ENCODE measurements at regions not wholly inside any gene's neighbourhood (a gene's known extent, or its start where the extent isn't known, plus 50 kb on each side); places are given as distances from the start of the nearest gene placed in this dataset.

DNA sequence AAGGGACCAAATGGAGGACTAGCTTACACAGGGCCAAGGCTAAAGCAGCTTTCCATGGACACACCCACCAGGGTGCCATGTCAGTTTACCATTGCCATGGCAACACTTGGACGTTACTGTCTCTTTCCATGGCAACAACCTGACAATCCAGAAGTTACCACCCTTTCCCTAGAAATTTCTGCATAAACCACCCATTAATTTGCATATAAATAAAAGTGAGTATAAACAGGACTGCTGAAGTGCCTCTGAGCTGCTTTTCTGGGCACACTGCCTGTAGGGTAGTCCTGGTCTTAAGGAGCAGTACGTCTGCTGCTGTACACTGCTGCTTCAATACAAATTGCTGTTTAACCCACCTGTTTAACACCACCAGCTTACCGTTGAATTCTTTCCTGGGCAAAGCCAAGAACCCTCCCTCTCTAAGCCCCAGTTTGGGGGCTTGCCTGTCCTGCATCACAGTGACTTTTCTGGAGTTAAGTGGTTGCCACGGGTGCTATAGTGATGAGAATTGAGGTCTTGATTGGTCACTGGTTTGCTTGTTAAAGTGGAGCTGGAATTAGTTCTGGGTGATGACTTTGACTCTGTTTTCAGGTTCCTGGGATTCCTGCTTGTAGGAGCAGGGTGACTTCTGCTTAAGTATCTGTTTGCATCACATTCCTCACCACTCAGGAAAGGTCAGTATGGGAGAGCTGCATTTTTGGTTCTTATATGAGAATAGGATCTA lies 83.2 kb downstream of the CLDN17 start (continued):
- TF ChIP-seq, protein P1, sequence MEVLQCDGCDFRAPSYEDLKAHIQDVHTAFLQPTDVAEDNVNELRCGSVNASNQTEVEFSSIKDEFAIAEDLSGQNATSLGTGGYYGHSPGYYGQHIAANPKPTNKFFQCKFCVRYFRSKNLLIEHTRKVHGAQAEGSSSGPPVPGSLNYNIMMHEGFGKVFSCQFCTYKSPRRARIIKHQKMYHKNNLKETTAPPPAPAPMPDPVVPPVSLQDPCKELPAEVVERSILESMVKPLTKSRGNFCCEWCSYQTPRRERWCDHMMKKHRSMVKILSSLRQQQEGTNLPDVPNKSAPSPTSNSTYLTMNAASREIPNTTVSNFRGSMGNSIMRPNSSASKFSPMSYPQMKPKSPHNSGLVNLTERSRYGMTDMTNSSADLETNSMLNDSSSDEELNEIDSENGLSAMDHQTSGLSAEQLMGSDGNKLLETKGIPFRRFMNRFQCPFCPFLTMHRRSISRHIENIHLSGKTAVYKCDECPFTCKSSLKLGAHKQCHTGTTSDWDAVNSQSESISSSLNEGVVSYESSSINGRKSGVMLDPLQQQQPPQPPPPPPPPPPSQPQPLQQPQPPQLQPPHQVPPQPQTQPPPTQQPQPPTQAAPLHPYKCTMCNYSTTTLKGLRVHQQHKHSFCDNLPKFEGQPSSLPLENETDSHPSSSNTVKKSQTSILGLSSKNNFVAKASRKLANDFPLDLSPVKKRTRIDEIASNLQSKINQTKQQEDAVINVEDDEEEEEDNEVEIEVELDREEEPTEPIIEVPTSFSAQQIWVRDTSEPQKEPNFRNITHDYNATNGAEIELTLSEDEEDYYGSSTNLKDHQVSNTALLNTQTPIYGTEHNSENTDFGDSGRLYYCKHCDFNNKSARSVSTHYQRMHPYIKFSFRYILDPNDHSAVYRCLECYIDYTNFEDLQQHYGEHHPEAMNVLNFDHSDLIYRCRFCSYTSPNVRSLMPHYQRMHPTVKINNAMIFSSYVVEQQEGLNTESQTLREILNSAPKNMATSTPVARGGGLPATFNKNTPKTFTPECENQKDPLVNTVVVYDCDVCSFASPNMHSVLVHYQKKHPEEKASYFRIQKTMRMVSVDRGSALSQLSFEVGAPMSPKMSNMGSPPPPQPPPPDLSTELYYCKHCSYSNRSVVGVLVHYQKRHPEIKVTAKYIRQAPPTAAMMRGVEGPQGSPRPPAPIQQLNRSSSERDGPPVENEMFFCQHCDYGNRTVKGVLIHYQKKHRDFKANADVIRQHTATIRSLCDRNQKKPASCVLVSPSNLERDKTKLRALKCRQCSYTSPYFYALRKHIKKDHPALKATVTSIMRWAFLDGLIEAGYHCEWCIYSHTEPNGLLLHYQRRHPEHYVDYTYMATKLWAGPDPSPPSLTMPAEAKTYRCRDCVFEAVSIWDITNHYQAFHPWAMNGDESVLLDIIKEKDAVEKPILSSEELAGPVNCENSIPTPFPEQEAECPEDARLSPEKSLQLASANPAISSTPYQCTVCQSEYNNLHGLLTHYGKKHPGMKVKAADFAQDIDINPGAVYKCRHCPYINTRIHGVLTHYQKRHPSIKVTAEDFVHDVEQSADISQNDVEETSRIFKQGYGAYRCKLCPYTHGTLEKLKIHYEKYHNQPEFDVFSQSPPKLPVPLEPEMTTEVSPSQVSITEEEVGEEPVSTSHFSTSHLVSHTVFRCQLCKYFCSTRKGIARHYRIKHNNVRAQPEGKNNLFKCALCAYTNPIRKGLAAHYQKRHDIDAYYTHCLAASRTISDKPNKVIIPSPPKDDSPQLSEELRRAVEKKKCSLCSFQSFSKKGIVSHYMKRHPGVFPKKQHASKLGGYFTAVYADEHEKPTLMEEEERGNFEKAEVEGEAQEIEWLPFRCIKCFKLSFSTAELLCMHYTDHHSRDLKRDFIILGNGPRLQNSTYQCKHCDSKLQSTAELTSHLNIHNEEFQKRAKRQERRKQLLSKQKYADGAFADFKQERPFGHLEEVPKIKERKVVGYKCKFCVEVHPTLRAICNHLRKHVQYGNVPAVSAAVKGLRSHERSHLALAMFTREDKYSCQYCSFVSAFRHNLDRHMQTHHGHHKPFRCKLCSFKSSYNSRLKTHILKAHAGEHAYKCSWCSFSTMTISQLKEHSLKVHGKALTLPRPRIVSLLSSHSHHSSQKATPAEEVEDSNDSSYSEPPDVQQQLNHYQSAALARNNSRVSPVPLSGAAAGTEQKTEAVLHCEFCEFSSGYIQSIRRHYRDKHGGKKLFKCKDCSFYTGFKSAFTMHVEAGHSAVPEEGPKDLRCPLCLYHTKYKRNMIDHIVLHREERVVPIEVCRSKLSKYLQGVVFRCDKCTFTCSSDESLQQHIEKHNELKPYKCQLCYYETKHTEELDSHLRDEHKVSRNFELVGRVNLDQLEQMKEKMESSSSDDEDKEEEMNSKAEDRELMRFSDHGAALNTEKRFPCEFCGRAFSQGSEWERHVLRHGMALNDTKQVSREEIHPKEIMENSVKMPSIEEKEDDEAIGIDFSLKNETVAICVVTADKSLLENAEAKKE (CRISPR knock-in tag; IDR thresholded peaks at IDR 0.05): no peak
- TF ChIP-seq, protein P2, sequence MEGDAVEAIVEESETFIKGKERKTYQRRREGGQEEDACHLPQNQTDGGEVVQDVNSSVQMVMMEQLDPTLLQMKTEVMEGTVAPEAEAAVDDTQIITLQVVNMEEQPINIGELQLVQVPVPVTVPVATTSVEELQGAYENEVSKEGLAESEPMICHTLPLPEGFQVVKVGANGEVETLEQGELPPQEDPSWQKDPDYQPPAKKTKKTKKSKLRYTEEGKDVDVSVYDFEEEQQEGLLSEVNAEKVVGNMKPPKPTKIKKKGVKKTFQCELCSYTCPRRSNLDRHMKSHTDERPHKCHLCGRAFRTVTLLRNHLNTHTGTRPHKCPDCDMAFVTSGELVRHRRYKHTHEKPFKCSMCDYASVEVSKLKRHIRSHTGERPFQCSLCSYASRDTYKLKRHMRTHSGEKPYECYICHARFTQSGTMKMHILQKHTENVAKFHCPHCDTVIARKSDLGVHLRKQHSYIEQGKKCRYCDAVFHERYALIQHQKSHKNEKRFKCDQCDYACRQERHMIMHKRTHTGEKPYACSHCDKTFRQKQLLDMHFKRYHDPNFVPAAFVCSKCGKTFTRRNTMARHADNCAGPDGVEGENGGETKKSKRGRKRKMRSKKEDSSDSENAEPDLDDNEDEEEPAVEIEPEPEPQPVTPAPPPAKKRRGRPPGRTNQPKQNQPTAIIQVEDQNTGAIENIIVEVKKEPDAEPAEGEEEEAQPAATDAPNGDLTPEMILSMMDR (conservative IDR thresholded peaks at IDR 0.05; ENCODE audit: low read depth in 2 of 2): no peak
- no peak for TF ChIP-seq POLR2AphosphoS5 (IDR thresholded peaks at IDR 0.05; ENCODE audit: low read depth)

DNA sequence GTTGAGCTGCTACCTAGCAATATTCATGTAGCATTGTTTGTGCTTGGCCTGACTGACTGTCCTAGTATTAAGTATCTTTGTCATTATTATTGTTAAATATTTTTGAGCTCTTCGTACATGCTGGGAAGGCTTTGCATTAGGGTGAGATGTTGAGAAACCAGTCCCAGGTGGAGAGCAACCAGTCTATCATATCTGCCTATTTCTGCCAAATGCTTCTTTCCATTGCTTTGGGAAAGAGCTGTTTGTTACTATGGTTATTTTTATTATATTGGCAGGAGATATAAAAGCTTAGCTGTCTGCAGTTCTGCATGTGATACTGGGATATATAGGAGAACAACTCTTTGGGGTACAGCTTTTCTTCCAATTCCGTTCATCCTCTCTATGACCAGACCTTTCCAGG lies 85.1 kb downstream of the CLDN17 start:
- no peak for ATAC-seq
- Histone ChIP-seq H3K4me2 (no peak overlapping the region), H3K79me2 (replicated peaks; ENCODE audit: insufficient read depth) (no peaks in the 10 kb centered on the region), H3K36me3 (ENCODE audit: insufficient read depth) (no peaks in the 10 kb centered on the region), H3K27me3 (ENCODE audit: insufficient read depth) (no peaks in the 10 kb centered on the region), H3F3A (replicated peaks; ENCODE audit: low read depth) (no peaks in the 10 kb centered on the region), H2AFZ (no peak overlapping the region), H3K4me1 (ENCODE audit: insufficient read depth) (peaks cover 11% of the 10 kb centered on the region), H3K4me3 (no peak overlapping the region), H3K9me2 (ENCODE audit: insufficient read depth) (0 out of 2 replicates have a peak, but pooled peaks cover 4% of the 10 kb centered on the region), H4K20me1 (replicated peaks; ENCODE audit: insufficient read depth) (no peaks in the 10 kb centered on the region), H3K27ac (ENCODE audit: low read depth) (no peak overlapping the region)
- Mint-ChIP-seq H3K4me1 (peaks cover 19% of the 10 kb centered on the region), H3K4me3 (no peak overlapping the region), H3K27me3 (ENCODE audit: insufficient read depth, low read depth, poor library complexity) (peaks cover 3% of the 10 kb centered on the region), H3K36me3 (ENCODE audit: low read depth) (peaks cover 12% of the 10 kb centered on the region), H3K9me3 (peaks cover 17% of the 10 kb centered on the region), H3K27ac (no peak overlapping the region)
- no peak for DNase-seq (ENCODE audit: low spot score)
- TF ChIP-seq, protein P2 (conservative IDR thresholded peaks at IDR 0.05; ENCODE audit: low read depth in 2 of 2): no peak
- TF ChIP-seq, protein P3, sequence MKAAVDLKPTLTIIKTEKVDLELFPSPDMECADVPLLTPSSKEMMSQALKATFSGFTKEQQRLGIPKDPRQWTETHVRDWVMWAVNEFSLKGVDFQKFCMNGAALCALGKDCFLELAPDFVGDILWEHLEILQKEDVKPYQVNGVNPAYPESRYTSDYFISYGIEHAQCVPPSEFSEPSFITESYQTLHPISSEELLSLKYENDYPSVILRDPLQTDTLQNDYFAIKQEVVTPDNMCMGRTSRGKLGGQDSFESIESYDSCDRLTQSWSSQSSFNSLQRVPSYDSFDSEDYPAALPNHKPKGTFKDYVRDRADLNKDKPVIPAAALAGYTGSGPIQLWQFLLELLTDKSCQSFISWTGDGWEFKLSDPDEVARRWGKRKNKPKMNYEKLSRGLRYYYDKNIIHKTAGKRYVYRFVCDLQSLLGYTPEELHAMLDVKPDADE (IDR thresholded peaks at IDR 0.05): no peak
- TF ChIP-seq NANOG (IDR thresholded peaks at IDR 0.05; ENCODE audit: borderline replicate concordance) (no peak), EZH2 (IDR thresholded peaks at IDR 0.05; ENCODE audit: low read depth, unreplicated experiment) (no peak), CREB1 (CRISPR knock-in tag; IDR thresholded peaks at IDR 0.05; ENCODE audit: low read depth) (no peak), EZH2phosphoT487 (IDR thresholded peaks at IDR 0.05; ENCODE audit: unreplicated experiment) (no peak)
- TF ChIP-seq, protein P4, sequence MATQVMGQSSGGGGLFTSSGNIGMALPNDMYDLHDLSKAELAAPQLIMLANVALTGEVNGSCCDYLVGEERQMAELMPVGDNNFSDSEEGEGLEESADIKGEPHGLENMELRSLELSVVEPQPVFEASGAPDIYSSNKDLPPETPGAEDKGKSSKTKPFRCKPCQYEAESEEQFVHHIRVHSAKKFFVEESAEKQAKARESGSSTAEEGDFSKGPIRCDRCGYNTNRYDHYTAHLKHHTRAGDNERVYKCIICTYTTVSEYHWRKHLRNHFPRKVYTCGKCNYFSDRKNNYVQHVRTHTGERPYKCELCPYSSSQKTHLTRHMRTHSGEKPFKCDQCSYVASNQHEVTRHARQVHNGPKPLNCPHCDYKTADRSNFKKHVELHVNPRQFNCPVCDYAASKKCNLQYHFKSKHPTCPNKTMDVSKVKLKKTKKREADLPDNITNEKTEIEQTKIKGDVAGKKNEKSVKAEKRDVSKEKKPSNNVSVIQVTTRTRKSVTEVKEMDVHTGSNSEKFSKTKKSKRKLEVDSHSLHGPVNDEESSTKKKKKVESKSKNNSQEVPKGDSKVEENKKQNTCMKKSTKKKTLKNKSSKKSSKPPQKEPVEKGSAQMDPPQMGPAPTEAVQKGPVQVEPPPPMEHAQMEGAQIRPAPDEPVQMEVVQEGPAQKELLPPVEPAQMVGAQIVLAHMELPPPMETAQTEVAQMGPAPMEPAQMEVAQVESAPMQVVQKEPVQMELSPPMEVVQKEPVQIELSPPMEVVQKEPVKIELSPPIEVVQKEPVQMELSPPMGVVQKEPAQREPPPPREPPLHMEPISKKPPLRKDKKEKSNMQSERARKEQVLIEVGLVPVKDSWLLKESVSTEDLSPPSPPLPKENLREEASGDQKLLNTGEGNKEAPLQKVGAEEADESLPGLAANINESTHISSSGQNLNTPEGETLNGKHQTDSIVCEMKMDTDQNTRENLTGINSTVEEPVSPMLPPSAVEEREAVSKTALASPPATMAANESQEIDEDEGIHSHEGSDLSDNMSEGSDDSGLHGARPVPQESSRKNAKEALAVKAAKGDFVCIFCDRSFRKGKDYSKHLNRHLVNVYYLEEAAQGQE (IDR thresholded peaks at IDR 0.05; ENCODE audit: unreplicated experiment): no peak

Data from GM23338 (cell line).